RWPE1 (cell line): ENCODE measurements at regions not wholly inside any gene's neighbourhood (a gene's known extent, or its start where the extent isn't known, plus 50 kb on each side); places are given as distances from the start of the nearest gene placed in this dataset.

Experiments used
- CTCF ChIA-PET: fragments of 350-600 bp; sonication (Branson Sonifier 250); formaldehyde crosslinking; extraction: SDS; loops from one replicate; lab custom pipeline; 2021; lab: Yijun Ruan, JAX
- POLR2A ChIA-PET: fragments of 400-600 bp; formaldehyde crosslinking; extraction: SDS; loops from one replicate; lab custom pipeline; 2020; ENCODE audit warnings: antibody characterized with exemption; ENCODE audit not compliant: low non-redundant PET; lab: Yijun Ruan, JAX
- DNase-seq: peaks from one replicate; pipeline ENCODE4 v3.0.0; 2012; ENCODE audit warnings: low spot score
- H3K27ac ChIP-seq: fragments of 450-650 bp; 2 replicates; pipeline ENCODE4 v1.5.1; 2017
- CTCF ChIP-seq: fragments of 450-650 bp; conservative IDR thresholded peaks from 2 replicates; pipeline ENCODE4 v1.5.1; 2017; ENCODE audit warnings: low read depth, mild to moderate bottlenecking

GRCh38 chr11:27186580-27186979 lies 146.0 kb downstream of the BBOX1 start:
- TF ChIP-seq CTCF = no peak
- DNase-seq = no peak
- no peak overlapping the region for H3K27ac ChIP-seq
- POLR2A ChIA-PET = no interaction called here
- CTCF ChIA-PET = interaction anchor here (1.0 kb wide), 1 partner anchor 109 kb away, joined by 3 read pairs; no protein-coding TSS in a partner anchor

GRCh38 chr11:27184458-27185312 lies 144.1 kb downstream of the BBOX1 start:
- POLR2A ChIA-PET = no interaction called here
- DNase-seq = peak; percentile 20
- H3K27ac ChIP-seq = no peak overlapping the region
- TF ChIP-seq CTCF = no peak
- CTCF ChIA-PET = interaction anchor here (0.5 to 3.8 kb wide), 13 partner anchors 11 to 899 kb away, joined by 3 to 33 read pairs (median 4); no protein-coding TSS in a partner anchor

GRCh38 chr11:27183672-27184457 lies 143.2 kb downstream of the BBOX1 start:
- peak; percentile 74 for TF ChIP-seq CTCF
- CTCF ChIA-PET = interaction anchor here (0.6 to 3.8 kb wide), 11 partner anchors 23 to 898 kb away, joined by 3 to 33 read pairs (median 4); no protein-coding TSS in a partner anchor
- POLR2A ChIA-PET = no interaction called here
- peak; percentile 38 for DNase-seq
- H3K27ac ChIP-seq = no peak overlapping the region

- no peak overlapping the region for H3K27ac ChIP-seq
- TF ChIP-seq CTCF = no peak
- ChIA-PET POLR2A (no interaction called here), CTCF (interaction anchor here (0.5 kb wide), 1 partner anchor 336 kb away, joined by 3 read pairs; no protein-coding TSS in a partner anchor)
- DNase-seq = no peak
Measured at GRCh38 chr11:27179334-27179733, 138.7 kb downstream of the BBOX1 start.

- ChIA-PET POLR2A (no interaction called here), CTCF (interaction anchor here (0.5 kb wide), 1 partner anchor 336 kb away, joined by 3 read pairs; no protein-coding TSS in a partner anchor)
- no peak overlapping the region for H3K27ac ChIP-seq
- no peak for DNase-seq
- no peak for TF ChIP-seq CTCF
Measured at GRCh38 chr11:27178859-27179258, 138.2 kb downstream of the BBOX1 start.
